ENCODE measurements at regions not wholly inside any gene's neighbourhood (a gene's known extent, or its start where the extent isn't known, plus 50 kb on each side); places are given as distances from the start of the nearest gene placed in this dataset.

DNA sequence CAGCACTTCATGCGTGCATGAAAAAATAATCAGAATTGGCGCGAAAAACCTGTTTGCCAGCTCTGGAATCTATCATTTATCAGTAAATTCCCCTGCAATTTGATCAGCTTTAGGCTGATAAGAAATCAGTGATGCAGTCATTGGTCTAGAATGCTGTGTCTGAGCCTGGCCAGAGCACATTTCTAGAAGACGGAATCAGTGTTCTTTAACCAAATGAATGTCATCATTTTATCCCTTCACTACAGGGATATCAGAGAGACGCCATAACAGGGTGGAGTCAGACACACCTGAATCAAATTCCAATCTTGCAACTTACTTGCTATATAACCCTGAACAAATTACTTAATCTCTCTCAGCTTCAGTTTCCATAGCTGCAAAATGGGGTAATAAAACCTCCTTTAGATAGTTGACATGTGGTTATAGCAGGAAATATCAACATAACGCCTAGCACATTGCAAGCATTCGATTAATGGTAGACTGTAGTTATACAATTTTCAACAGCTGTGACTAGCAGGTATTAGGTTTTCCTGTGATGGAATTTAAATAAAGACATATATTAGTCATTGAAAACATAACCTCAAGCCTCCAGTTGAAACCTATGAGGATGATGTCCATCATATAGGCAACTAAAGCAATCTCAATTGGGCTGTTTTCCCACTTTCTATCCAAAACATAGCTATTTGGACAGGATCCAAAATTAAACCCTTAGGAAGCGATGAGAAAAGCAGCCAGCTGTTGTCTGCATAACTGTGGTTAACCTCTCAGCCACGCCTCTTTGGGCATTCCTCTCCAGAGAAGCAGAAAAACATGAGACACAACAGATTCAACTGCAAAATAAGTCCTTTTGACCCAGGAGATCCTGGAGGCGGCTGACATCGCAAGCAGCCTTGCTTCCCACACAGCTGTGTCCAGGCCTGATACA, 51.6 kb upstream of the UBL3 start:
- Mint-ChIP-seq H3K4me1 (ENCODE audit: unreplicated experiment) (peaks cover 25% of the 10 kb centered on the region), H3K4me3 (ENCODE audit: unreplicated experiment) (peak overlapping the region; percentile 64), H3K9me3 (ENCODE audit: unreplicated experiment) (peaks cover 16% of the 10 kb centered on the region), H3K36me3 (ENCODE audit: unreplicated experiment) (no peaks in the 10 kb centered on the region), H3K27me3 (ENCODE audit: unreplicated experiment) (peaks cover 7% of the 10 kb centered on the region), H3K27ac (ENCODE audit: unreplicated experiment) (peak overlapping the region; percentile 89)
- DNase-seq (ENCODE audit: extremely low spot score, unreplicated experiment), result peak; percentile 85
- TF ChIP-seq, protein P1, sequence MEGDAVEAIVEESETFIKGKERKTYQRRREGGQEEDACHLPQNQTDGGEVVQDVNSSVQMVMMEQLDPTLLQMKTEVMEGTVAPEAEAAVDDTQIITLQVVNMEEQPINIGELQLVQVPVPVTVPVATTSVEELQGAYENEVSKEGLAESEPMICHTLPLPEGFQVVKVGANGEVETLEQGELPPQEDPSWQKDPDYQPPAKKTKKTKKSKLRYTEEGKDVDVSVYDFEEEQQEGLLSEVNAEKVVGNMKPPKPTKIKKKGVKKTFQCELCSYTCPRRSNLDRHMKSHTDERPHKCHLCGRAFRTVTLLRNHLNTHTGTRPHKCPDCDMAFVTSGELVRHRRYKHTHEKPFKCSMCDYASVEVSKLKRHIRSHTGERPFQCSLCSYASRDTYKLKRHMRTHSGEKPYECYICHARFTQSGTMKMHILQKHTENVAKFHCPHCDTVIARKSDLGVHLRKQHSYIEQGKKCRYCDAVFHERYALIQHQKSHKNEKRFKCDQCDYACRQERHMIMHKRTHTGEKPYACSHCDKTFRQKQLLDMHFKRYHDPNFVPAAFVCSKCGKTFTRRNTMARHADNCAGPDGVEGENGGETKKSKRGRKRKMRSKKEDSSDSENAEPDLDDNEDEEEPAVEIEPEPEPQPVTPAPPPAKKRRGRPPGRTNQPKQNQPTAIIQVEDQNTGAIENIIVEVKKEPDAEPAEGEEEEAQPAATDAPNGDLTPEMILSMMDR (IDR thresholded peaks at IDR 0.05), result no peak

All from osteocyte (in vitro differentiated cells).